ENCODE measurements at regions not wholly inside any gene's neighbourhood (a gene's known extent, or its start where the extent isn't known, plus 50 kb on each side); places are given as distances from the start of the nearest gene placed in this dataset.

DNA sequence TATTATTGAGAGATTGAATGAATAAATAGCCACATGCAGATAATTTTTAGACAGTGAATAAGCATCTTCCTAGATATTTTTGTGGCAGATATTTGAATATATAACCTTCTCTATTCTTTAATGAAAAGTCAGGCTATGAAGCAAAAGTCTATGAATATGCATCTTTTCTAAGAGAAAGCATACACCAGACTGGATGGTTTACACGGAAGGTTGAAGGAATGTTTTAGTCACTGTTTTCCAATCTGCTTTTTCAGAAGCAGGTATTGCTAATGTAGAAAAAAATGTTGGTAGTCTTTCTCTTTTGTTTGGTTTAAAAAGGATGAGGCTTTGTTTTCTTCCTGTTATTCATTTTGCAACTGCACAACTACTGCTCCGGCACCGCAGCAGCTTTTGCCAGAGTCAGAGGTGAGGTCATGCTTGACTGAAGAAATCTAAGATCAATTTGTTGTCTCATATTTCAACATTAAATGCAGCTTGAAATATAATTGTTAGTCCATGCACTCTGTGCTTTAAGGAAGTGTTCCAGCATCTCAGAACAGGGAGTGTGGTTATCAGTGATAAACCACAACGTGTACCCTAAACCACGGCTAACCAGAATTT lies 1540.8 kb upstream of the PIK3C3 start:
- no peak for DNase-seq (ENCODE audit: low read depth in 3 of 3, low spot score in 1 of 3)

DNA sequence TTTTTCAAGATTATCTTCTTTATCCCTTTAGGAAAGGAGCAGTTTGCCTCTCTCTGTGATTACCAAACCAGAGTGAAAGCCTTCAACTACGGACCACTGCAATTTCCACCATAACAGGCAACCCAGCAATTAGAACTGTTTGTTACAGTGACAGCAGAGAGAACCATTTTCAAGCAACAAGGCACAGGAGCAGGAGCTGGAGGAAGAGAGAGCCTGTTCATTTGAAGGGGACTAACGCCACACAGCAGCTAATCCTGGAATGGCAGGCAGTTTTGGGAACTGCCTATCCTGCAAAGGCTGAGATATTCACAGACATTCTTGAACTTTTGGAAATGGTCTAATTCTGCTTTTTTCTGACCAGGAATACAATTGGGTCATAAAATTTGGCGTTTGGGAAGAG lies 1541.9 kb upstream of the PIK3C3 start:
- no peak for DNase-seq (ENCODE audit: low read depth in 3 of 3, low spot score in 1 of 3)

- no peak for DNase-seq (ENCODE audit: low read depth in 3 of 3, low spot score in 1 of 3)
Measured at GRCh38 chr18:40412410-40412809, 1542.6 kb upstream of the PIK3C3 start.

DNA sequence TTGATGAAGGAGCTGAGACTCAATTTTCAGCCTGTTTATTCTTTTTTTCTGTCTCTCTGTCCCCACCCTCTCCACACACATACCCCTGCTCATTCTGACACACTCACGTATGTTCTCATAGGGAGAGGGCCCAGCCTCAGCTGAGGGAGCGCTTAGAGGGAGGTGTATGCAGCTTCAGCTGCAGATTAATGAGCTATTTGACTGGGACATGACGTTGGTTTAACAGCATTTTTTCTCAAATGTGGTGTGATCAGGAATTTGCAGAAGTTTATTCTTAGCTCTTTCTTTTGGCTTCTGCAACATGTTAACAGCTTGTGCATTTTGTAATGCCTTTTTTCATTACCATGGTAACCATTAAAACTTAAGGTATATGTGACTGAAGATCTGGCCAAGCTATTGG lies 1547.1 kb upstream of the PIK3C3 start:
- no peak for DNase-seq (ENCODE audit: low read depth in 3 of 3, low spot score in 1 of 3)

DNA sequence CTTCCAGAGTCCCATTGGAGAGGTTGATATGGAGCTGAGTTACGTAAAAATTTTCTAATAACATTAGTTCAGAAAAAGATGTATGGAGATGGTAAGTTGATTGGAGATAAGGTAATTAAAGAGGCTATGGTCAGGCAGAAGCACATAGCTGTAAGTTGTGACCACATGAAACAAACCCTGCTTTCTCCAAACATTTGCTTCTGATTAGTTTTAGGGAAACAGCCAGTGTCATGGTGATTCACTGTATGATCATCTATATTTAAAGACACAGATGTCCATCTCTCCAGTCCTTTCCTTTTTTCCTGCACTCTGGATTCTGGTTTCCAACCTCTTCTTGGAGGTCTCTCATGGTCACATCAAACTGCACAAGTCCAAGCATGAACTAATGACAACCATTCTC lies 1550.8 kb upstream of the PIK3C3 start:
- DNase-seq (ENCODE audit: low read depth in 3 of 3, low spot score in 1 of 3) = no peak

- DNase-seq (ENCODE audit: low read depth in 3 of 3, low spot score in 1 of 3) = no peak
Measured at GRCh38 chr18:40402052-40402451, 1553.0 kb upstream of the PIK3C3 start.

GRCh38 chr18:40388121-40388520 lies 1566.9 kb upstream of the PIK3C3 start:
- no peak for DNase-seq (ENCODE audit: low read depth in 3 of 3, low spot score in 1 of 3)

DNA sequence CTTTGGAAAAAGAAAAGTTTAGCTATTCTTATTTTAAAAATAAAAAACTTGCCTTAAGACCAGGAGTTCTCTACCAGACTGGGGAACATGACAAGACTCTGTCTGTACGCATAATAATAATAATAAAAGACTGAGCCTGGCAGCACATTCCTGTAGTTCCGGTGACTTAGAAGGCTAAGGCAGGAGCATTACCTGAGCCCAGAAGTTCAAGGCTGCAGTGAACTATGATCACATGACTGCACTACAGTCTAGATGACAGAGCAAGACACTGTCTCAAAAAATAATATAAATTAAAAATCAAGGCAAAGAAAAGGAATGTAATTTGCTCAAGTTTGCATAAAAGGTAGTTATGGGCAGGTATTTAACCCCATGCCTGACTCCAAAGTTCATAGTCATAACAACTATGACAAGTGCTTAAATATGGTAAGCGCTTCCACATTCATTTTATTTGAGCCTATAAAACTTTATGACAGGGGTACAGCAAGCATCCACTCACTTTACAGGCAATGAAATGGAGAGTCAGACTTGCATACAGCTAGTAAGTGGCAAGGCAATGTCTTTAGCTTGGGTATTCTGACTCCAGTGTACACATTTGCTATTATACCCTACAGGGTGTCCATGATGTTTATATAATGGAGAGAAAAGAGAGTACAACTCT lies 1567.8 kb upstream of the PIK3C3 start:
- DNase-seq (ENCODE audit: low read depth in 3 of 3, low spot score in 1 of 3) = no peak

DNA sequence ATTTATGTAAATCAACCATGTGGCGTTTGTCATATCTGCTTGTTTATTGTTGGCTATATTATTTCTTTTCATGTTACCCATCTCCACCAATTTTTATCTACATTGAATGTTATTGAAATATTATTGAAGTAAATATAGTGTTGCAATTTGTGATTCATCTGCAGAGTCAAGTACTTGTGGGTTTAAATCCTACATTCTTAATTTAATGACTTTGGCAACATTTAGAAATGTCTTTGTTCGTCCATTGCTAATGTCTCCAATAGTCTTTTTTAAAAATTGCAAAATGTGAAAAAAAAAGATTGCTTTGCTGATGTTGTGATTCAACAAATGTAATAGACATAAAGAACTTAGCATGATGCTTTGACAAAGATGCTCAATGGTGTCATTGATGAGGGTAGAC lies 1572.8 kb upstream of the PIK3C3 start:
- no peak for DNase-seq (ENCODE audit: low read depth in 3 of 3, low spot score in 1 of 3)

DNA sequence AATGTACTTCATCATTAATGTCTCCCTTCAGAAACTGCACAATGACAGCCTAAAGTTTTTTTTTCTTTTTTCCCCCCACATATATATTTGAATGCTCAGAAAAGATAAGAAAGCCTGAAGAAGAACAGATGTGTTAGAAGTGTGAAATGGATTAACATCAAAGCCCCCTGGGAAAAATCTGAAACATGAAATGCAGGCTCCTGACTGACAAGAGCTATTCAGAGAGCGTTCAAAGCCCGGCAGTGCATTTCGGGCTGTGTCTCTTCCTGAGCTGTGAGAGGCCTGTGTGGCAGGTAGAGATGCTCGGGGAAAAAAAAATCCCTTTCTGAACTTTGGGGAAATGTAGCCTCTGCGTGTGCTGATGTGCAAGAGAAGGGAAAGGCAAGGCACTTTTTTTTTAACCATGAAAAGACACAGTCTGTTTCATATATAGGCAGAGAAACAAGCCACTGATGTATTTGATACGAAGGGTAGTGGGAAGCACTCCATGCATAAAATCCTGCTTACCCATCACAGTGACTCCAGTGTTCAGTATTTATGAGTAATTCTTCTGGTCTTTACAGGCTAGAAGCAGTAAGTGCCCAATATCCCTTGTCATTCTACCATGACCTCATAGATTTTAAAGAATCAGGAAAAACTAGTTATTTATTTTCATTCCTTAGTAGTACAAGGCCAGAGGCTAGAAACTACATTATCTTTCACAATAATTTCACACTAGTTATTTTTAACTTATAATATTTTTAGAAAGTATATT lies 1574.2 kb upstream of the PIK3C3 start:
- DNase-seq (ENCODE audit: low read depth in 3 of 3, low spot score in 1 of 3) = no peak

DNA sequence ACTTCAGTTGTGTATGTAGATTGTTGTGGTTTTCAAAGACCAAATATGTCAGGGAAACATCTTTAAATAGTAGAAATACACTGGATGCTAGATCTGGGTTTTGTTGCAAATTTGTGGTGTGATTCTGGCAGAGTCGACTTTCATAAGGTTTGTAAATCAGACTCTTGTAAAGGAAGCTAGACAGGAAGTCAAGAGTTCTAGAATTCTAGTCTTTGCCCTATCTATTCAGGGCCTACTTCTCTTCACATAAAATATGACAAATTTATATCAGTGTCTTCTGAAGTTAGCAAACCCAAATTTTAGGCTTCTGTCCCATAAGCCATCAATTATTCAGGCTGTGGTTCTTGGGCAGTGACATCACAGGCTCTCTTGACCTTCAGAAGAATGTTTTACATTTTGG lies 1579.2 kb upstream of the PIK3C3 start:
- DNase-seq (ENCODE audit: low read depth in 3 of 3, low spot score in 1 of 3) = no peak

GRCh38 chr18:40371673-40372072 lies 1583.4 kb upstream of the PIK3C3 start:
- no peak for DNase-seq (ENCODE audit: low read depth in 3 of 3, low spot score in 1 of 3)

- DNase-seq (ENCODE audit: low read depth in 3 of 3, low spot score in 1 of 3) = no peak
Measured at GRCh38 chr18:40367576-40367975, 1587.5 kb upstream of the PIK3C3 start.

DNA sequence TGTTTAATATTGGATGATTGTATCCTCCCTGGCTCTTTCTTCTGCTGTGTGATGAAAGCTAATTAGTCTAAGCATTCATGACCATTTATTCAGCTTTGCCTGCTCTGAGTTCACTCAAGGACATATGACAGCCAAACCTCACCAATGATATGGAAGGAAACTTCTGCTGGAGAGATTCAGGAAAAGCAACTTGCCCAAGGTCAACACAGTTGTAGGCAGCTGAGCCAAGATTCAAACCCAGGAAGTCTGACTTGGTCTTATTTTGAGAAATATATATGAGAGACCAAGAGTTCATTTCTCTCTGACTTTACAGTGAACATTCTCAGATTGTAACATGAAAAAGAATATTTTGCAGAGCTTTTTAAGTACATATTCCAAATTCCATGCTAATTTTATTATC lies 1588.5 kb upstream of the PIK3C3 start:
- no peak for DNase-seq (ENCODE audit: low read depth in 3 of 3, low spot score in 1 of 3)

GRCh38 chr18:40365526-40365925 lies 1589.5 kb upstream of the PIK3C3 start:
- DNase-seq (ENCODE audit: low read depth in 3 of 3, low spot score in 1 of 3) = no peak

- DNase-seq (ENCODE audit: low read depth in 3 of 3, low spot score in 1 of 3) = no peak
Measured at GRCh38 chr18:40360558-40360957, 1594.5 kb upstream of the PIK3C3 start.

- no peak for DNase-seq (ENCODE audit: low read depth in 3 of 3, low spot score in 1 of 3)
Measured at GRCh38 chr18:40357536-40357935, 1597.5 kb upstream of the PIK3C3 start.

GRCh38 chr18:40356168-40356567 lies 1598.9 kb upstream of the PIK3C3 start:
- no peak for DNase-seq (ENCODE audit: low read depth in 3 of 3, low spot score in 1 of 3)

- DNase-seq (ENCODE audit: low read depth in 3 of 3, low spot score in 1 of 3) = no peak
Measured at GRCh38 chr18:40355726-40356125, 1599.3 kb upstream of the PIK3C3 start.

DNA sequence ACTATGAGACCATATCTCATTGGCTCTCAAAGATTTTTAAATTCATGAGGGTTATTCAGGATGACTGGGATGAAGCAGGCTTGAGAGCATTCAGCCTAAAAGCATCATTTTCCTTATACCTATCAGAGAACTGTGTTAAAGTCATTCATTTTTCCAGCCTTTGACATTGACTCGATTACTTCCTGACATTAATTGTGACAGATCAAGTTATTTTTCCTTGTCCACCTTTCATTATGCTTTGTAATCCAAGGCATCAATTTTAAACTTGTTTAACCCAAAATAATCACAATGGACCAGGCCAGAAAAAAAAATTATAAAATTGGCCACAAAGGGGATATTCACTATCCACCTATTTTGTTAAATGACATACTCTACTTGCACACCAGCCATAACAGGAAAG lies 1606.8 kb upstream of the PIK3C3 start:
- no peak for DNase-seq (ENCODE audit: low read depth in 3 of 3, low spot score in 1 of 3)

DNA sequence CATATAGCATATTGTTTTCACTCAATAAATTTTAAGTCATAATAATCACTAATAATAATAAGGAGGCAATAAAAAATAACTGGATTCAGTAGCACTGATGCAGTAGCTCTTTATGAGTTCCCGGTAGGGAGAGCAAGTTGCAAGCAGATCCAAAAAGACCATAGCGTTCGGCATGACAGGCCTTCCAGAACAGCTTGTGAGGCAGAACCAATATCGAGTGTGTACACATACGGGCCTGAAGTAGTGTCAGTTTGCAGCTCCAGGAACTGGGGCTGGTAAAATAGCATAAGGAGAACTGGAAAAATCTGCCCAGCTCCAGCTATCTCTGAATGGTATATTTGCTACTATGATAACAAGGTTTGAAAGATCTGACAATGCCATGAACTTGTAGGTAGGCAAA lies 1607.8 kb upstream of the PIK3C3 start:
- DNase-seq (ENCODE audit: low read depth in 3 of 3, low spot score in 1 of 3) = no peak

DNA sequence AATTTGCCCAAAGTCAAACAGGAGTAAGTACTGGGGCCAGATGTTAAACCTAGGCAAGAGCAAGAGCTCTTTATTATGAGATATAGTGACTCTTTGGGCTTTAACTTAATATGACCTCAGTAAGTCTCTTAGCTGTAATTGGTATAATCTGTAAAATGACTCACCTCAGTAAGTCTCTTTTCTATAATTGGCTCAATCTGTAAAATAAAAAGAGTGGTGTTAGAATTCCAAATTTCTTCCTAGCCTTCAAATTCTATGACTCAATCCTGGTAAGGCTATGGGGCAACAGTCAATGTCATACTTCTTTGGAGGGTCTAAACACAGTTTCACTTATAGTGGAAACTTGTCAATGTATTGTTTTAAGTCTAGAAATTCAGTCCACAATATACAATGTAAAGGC lies 1608.9 kb upstream of the PIK3C3 start:
- no peak for DNase-seq (ENCODE audit: low read depth in 3 of 3, low spot score in 1 of 3)

GRCh38 chr18:40341701-40342100 lies 1613.3 kb upstream of the PIK3C3 start:
- DNase-seq (ENCODE audit: low read depth in 3 of 3, low spot score in 1 of 3) = no peak
